Stomach (tissue), 4 donors: ENCODE measurements at regions not wholly inside any gene's neighbourhood (a gene's known extent, or its start where the extent isn't known, plus 50 kb on each side); places are given as distances from the start of the nearest gene placed in this dataset.

Source experiments
- EP300 ChIP-seq: sonication (generic); formaldehyde crosslinking; IDR thresholded peaks from one replicate; pipeline ENCODE4 v1.6.1; 2017; ENCODE audit warnings: antibody characterized with exemption
- POLR2A ChIP-seq, 4 donors: fragments of 450-650 bp; IDR thresholded peaks; one replicate each; pipeline ENCODE4 v1.6.1; 2016; ENCODE audit warnings: antibody characterized with exemption in 4 of 4, control low read depth in 2 of 4, mild to moderate bottlenecking in 1 of 4, moderate library complexity in 1 of 4
- POLR2AphosphoS5 ChIP-seq, 3 donors: sonication (generic); formaldehyde crosslinking; IDR thresholded peaks; one replicate each; pipeline ENCODE4 v1.6.1; 2016; ENCODE audit warnings: antibody characterized with exemption in 3 of 3
- TF ChIP-seq, protein P1 (sequence below), 7 experiments: fragments of 450-650 bp in 4 of 7; fragments of 200-600 bp in 3 of 7; sonication (generic) in 3 of 7; IDR thresholded peaks; one replicate each; pipeline ENCODE4 v1.5.1; 2016 to 2019; ENCODE audit warnings: antibody characterized with exemption in 7 of 7, control low read depth in 2 of 7, mild to moderate bottlenecking in 1 of 7

DNA sequence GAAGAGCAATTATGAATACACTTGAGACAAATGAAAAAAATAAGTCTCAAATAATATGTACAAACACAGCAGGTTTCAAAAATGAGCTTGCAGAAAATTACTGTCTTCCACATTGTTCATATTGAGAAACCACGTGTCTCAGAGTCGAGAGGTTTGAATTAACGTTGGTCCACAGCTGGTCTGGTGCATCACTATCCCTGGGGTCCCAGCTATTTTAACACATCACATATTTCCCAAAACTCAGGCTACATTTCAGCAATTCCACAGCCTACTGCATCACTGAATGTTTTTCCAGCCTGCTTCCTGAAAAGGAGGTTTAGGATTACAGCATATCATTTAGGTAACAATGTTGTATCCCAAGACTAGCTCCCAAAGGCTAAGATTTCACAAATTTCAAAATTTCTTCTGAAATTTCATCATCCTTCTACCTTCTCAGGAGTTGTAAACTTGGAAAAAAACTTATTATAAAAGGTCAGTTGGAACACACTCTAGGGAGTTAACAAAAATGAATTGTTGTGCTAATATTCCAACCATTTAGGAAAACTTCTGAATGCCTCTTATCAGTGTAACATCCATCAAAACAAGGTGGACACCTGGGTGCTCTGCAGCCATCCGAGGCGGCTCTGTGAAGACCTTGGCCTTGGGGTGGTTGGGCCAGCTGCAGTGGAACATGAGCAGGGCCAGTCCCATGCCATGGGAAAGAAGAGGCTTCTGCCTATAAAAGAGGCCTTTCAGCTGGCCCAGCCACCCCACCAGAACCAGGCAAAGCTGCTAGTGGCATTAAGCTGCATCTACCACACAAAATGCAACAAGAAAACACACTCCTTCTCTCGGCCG, 198.1 kb upstream of the RBBP8 start:
- TF ChIP-seq, protein P1, sequence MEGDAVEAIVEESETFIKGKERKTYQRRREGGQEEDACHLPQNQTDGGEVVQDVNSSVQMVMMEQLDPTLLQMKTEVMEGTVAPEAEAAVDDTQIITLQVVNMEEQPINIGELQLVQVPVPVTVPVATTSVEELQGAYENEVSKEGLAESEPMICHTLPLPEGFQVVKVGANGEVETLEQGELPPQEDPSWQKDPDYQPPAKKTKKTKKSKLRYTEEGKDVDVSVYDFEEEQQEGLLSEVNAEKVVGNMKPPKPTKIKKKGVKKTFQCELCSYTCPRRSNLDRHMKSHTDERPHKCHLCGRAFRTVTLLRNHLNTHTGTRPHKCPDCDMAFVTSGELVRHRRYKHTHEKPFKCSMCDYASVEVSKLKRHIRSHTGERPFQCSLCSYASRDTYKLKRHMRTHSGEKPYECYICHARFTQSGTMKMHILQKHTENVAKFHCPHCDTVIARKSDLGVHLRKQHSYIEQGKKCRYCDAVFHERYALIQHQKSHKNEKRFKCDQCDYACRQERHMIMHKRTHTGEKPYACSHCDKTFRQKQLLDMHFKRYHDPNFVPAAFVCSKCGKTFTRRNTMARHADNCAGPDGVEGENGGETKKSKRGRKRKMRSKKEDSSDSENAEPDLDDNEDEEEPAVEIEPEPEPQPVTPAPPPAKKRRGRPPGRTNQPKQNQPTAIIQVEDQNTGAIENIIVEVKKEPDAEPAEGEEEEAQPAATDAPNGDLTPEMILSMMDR (IDR thresholded peaks at IDR 0.05) = no peak
- no peak for TF ChIP-seq POLR2AphosphoS5 (IDR thresholded peaks at IDR 0.05)
- no peak for TF ChIP-seq EP300
- no peak for TF ChIP-seq POLR2A (IDR thresholded peaks at IDR 0.05)
